Activated naive CD4-positive, alpha-beta T cell treated with anti-CD3 and anti-CD28 coated beads, Interleukin-2, amount 50 U/mL, for 16 hours (primary cell): ENCODE measurements at regions not wholly inside any gene's neighbourhood (a gene's known extent, or its start where the extent isn't known, plus 50 kb on each side); places are given as distances from the start of the nearest gene placed in this dataset.

Source experiments
- DNase-seq: peaks from one replicate; pipeline ENCODE4 v3.0.0-alpha.2; 2020

GRCh38 chr16:79876332-79876730, 275.8 kb upstream of the MAF start:
- no peak for DNase-seq

- DNase-seq, result no peak
Observed at GRCh38 chr16:79874391-79874790, 273.9 kb upstream of the MAF start.

- DNase-seq, result no peak
Observed at GRCh38 chr16:79873825-79874224, 273.3 kb upstream of the MAF start.

- no peak for DNase-seq
Observed at GRCh38 chr16:79871906-79872305, 271.4 kb upstream of the MAF start.

- no peak for DNase-seq
Observed at GRCh38 chr16:79870016-79870886, 269.7 kb upstream of the MAF start.

GRCh38 chr16:79869304-79870015, 268.9 kb upstream of the MAF start:
- DNase-seq, result no peak

GRCh38 chr16:79868841-79869240, 268.3 kb upstream of the MAF start:
- DNase-seq, result no peak

GRCh38 chr16:79867425-79867997, 267.0 kb upstream of the MAF start:
- DNase-seq, result no peak

- DNase-seq, result no peak
Observed at GRCh38 chr16:79865918-79866317, 265.4 kb upstream of the MAF start.

GRCh38 chr16:79864781-79865391, 264.3 kb upstream of the MAF start:
- DNase-seq, result no peak

GRCh38 chr16:79864032-79864780, 263.7 kb upstream of the MAF start:
- DNase-seq, result no peak

- no peak for DNase-seq
Observed at GRCh38 chr16:79863128-79864031, 262.8 kb upstream of the MAF start.

- DNase-seq, result no peak
Observed at GRCh38 chr16:79862601-79863000, 262.1 kb upstream of the MAF start.

- DNase-seq, result no peak
Observed at GRCh38 chr16:79856581-79856980, 256.0 kb upstream of the MAF start.

- no peak for DNase-seq
Observed at GRCh38 chr16:79850348-79850747, 249.8 kb upstream of the MAF start.

- DNase-seq, result no peak
Observed at GRCh38 chr16:79849119-79849518, 248.6 kb upstream of the MAF start.

GRCh38 chr16:79848719-79849118, 248.2 kb upstream of the MAF start:
- DNase-seq, result no peak

GRCh38 chr16:79847569-79847968, 247.0 kb upstream of the MAF start:
- no peak for DNase-seq

GRCh38 chr16:79847101-79847500, 246.6 kb upstream of the MAF start:
- DNase-seq, result no peak

- DNase-seq, result no peak
Observed at GRCh38 chr16:79845734-79846135, 245.2 kb upstream of the MAF start.

GRCh38 chr16:79845033-79845733, 244.6 kb upstream of the MAF start:
- no peak for DNase-seq
